ENCODE measurements at regions not wholly inside any gene's neighbourhood (a gene's known extent, or its start where the extent isn't known, plus 50 kb on each side); places are given as distances from the start of the nearest gene placed in this dataset.

DNA sequence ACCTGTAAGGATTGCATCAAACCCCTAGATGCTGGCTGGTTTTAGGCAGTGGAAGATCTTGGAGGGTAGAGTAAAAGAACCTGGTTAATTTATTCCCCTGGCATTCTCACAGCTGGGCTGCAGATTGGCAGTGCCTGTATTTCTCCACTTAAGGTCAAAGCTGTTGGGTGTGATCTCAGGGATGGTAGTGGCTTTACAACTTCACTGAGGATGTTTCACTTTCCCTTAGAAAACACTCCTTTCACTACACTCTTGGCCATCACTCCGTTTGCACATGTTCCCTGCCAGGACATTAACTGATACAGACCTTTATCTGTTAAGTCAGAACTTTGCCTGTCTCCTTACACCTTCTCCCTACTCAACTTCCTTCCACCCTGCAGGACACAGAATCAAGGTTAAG lies 779.1 kb upstream of the SEMA6D start:
- no peaks in the 10 kb centered on the region for H3K27me3 ChIP-seq (ENCODE audit: control insufficient read depth, low read length)
- no peaks in the 10 kb centered on the region for H3F3A ChIP-seq (ENCODE audit: control insufficient read depth, insufficient read depth)
- no peaks in the 10 kb centered on the region for H3K36me3 ChIP-seq (ENCODE audit: control insufficient read depth, low read length)
- no peaks in the 10 kb centered on the region for H3K9me3 ChIP-seq (ENCODE audit: control insufficient read depth, insufficient read depth, low read length)
- TF ChIP-seq, protein P1, sequence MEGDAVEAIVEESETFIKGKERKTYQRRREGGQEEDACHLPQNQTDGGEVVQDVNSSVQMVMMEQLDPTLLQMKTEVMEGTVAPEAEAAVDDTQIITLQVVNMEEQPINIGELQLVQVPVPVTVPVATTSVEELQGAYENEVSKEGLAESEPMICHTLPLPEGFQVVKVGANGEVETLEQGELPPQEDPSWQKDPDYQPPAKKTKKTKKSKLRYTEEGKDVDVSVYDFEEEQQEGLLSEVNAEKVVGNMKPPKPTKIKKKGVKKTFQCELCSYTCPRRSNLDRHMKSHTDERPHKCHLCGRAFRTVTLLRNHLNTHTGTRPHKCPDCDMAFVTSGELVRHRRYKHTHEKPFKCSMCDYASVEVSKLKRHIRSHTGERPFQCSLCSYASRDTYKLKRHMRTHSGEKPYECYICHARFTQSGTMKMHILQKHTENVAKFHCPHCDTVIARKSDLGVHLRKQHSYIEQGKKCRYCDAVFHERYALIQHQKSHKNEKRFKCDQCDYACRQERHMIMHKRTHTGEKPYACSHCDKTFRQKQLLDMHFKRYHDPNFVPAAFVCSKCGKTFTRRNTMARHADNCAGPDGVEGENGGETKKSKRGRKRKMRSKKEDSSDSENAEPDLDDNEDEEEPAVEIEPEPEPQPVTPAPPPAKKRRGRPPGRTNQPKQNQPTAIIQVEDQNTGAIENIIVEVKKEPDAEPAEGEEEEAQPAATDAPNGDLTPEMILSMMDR (IDR thresholded peaks at IDR 0.05; ENCODE audit: low read depth, low read length, poor library complexity, severe bottlenecking): no peak
- TF ChIP-seq EZH2phosphoT487 (IDR thresholded peaks at IDR 0.05; ENCODE audit: borderline replicate concordance, low read length): no peak
- H4K20me1 ChIP-seq (ENCODE audit: control insufficient read depth, insufficient read depth, low read depth, low read length): no peaks in the 10 kb centered on the region
- no peak overlapping the region for H3K27ac ChIP-seq (ENCODE audit: low read depth, low read length)
- H3K9me2 ChIP-seq (replicated peaks; ENCODE audit: control insufficient read depth, low read length): no peaks in the 10 kb centered on the region
- no peak overlapping the region for H3K4me2 ChIP-seq (ENCODE audit: low read length)
- H3K4me3 ChIP-seq (ENCODE audit: low read length): no peak overlapping the region
- H3K79me2 ChIP-seq (ENCODE audit: control insufficient read depth, low read length): no peaks in the 10 kb centered on the region
- no peaks in the 10 kb centered on the region for H3K4me1 ChIP-seq (ENCODE audit: control insufficient read depth, low read length)

DNA sequence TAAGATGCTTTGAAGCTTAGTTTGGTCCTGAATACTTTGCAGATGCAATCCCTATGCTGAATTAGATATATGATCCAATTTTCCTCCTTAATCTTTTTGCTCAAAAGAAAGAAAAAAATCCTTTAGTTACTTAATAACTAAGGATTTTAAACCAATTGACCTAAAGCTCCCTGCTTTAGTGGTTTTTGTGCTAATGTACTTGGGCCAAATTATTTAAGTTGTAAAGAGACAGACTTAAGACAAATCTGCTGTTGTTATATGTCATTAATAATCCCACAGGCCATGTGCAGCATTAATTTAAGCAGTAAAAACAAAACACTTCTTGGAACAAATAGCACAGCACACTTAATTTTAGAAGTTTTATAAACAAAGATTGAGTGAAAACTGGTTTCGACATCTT lies 776.1 kb upstream of the SEMA6D start:
- no peaks in the 10 kb centered on the region for H3K36me3 ChIP-seq (ENCODE audit: control insufficient read depth, low read length)
- no peak for TF ChIP-seq EZH2phosphoT487 (IDR thresholded peaks at IDR 0.05; ENCODE audit: borderline replicate concordance, low read length)
- TF ChIP-seq, protein P1 (IDR thresholded peaks at IDR 0.05; ENCODE audit: low read depth, low read length, poor library complexity, severe bottlenecking): no peak
- no peak overlapping the region for H3K4me2 ChIP-seq (ENCODE audit: low read length)
- no peaks in the 10 kb centered on the region for H3K9me2 ChIP-seq (replicated peaks; ENCODE audit: control insufficient read depth, low read length)
- no peak overlapping the region for H3K4me3 ChIP-seq (ENCODE audit: low read length)
- H3K27me3 ChIP-seq (ENCODE audit: control insufficient read depth, low read length): no peaks in the 10 kb centered on the region
- H4K20me1 ChIP-seq (ENCODE audit: control insufficient read depth, insufficient read depth, low read depth, low read length): no peaks in the 10 kb centered on the region
- H3K9me3 ChIP-seq (ENCODE audit: control insufficient read depth, insufficient read depth, low read length): no peaks in the 10 kb centered on the region
- H3K79me2 ChIP-seq (ENCODE audit: control insufficient read depth, low read length): no peaks in the 10 kb centered on the region
- no peaks in the 10 kb centered on the region for H3F3A ChIP-seq (ENCODE audit: control insufficient read depth, insufficient read depth)
- H3K4me1 ChIP-seq (ENCODE audit: control insufficient read depth, low read length): no peaks in the 10 kb centered on the region
- H3K27ac ChIP-seq (ENCODE audit: low read depth, low read length): no peak overlapping the region

DNA sequence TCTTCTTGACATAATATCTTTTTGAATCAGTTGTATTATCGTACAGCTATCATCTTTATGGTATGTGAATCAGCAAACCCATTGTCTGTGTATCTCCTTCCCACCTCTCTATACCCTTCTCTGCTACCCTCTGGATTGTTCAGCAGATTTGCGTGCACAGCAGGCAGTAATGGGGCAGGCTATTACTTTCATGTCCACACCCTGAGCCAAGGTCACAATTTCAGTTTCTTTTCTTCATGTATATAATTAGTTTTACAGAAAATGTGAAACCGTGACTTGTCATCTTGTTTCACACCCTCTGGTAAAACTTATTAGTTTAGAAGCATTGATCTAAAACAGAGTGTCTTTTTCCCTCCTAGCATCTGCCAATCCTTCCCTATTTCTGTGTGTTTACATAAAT lies 770.4 kb upstream of the SEMA6D start:
- H3K79me2 ChIP-seq (ENCODE audit: control insufficient read depth, low read length): no peaks in the 10 kb centered on the region
- H3K9me3 ChIP-seq (ENCODE audit: control insufficient read depth, insufficient read depth, low read length): peaks cover 5% of the 10 kb centered on the region; the same call in 1 of the 2 replicates
- no peaks in the 10 kb centered on the region for H3K9me2 ChIP-seq (replicated peaks; ENCODE audit: control insufficient read depth, low read length)
- H3K27me3 ChIP-seq (ENCODE audit: control insufficient read depth, low read length): no peaks in the 10 kb centered on the region
- H3K4me1 ChIP-seq (ENCODE audit: control insufficient read depth, low read length): no peaks in the 10 kb centered on the region
- TF ChIP-seq, protein P1 (IDR thresholded peaks at IDR 0.05; ENCODE audit: low read depth, low read length, poor library complexity, severe bottlenecking): no peak
- H3F3A ChIP-seq (ENCODE audit: control insufficient read depth, insufficient read depth): no peaks in the 10 kb centered on the region
- no peak overlapping the region for H3K4me2 ChIP-seq (ENCODE audit: low read length)
- H3K4me3 ChIP-seq (ENCODE audit: low read length): no peak overlapping the region
- H3K27ac ChIP-seq (ENCODE audit: low read depth, low read length): no peak overlapping the region
- no peaks in the 10 kb centered on the region for H4K20me1 ChIP-seq (ENCODE audit: control insufficient read depth, insufficient read depth, low read depth, low read length)
- no peaks in the 10 kb centered on the region for H3K36me3 ChIP-seq (ENCODE audit: control insufficient read depth, low read length)

DNA sequence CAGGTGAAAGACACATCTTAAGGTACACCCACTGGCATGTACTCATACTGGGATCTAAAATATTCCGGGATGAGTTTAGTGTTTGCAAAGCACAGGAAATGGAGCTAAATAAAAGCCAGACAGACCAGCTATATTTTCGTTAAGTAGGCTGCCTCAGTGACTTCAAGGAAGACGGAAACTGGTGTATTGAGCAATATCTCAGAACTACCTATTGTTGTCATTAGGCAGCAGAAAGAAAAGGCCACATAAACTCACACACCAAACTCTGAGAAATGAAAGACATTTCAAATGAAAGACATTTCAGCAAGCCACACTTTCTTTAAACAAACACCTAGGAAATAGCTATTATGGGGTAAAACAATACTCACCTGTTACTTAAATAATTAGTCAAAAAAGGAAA lies 761.7 kb upstream of the SEMA6D start:
- Histone ChIP-seq H4K20me1 (ENCODE audit: control insufficient read depth, insufficient read depth, low read depth, low read length) (no peaks in the 10 kb centered on the region), H3K36me3 (ENCODE audit: control insufficient read depth, low read length) (no peaks in the 10 kb centered on the region)

More for the DNA sequence above, 761.7 kb upstream of the SEMA6D start:
- TF ChIP-seq, protein P1 (IDR thresholded peaks at IDR 0.05; ENCODE audit: low read depth, low read length, poor library complexity, severe bottlenecking): no peak
- no peak for TF ChIP-seq EZH2phosphoT487 (IDR thresholded peaks at IDR 0.05; ENCODE audit: borderline replicate concordance, low read length)
- Histone ChIP-seq H3K9me2 (replicated peaks; ENCODE audit: control insufficient read depth, low read length) (no peaks in the 10 kb centered on the region), H3K27ac (ENCODE audit: low read depth, low read length) (no peak overlapping the region), H3F3A (ENCODE audit: control insufficient read depth, insufficient read depth) (no peaks in the 10 kb centered on the region), H3K9me3 (ENCODE audit: control insufficient read depth, insufficient read depth, low read length) (no peaks in the 10 kb centered on the region), H3K27me3 (ENCODE audit: control insufficient read depth, low read length) (no peaks in the 10 kb centered on the region), H3K4me2 (ENCODE audit: low read length) (no peak overlapping the region), H3K79me2 (ENCODE audit: control insufficient read depth, low read length) (no peaks in the 10 kb centered on the region), H3K4me3 (ENCODE audit: low read length) (no peak overlapping the region), H3K4me1 (ENCODE audit: control insufficient read depth, low read length) (no peaks in the 10 kb centered on the region)
